ENCODE measurements at regions not wholly inside any gene's neighbourhood (a gene's known extent, or its start where the extent isn't known, plus 50 kb on each side); places are given as distances from the start of the nearest gene placed in this dataset.

GRCh38 chr2:5596868-5597267, 95.3 kb upstream of the SOX11 start:
- TF ChIP-seq ZFX (IDR thresholded peaks at IDR 0.05) (no peak), CTCF (conservative IDR thresholded peaks at IDR 0.05) (no peak)
- H3K27ac ChIP-seq = no peak overlapping the region

- TF ChIP-seq ZFX (IDR thresholded peaks at IDR 0.05) (no peak), CTCF (conservative IDR thresholded peaks at IDR 0.05) (no peak)
Observed at GRCh38 chr2:5598156-5598555, 94.0 kb upstream of the SOX11 start.

GRCh38 chr2:5609201-5609600, 83.0 kb upstream of the SOX11 start:
- no peak for TF ChIP-seq ZFX (IDR thresholded peaks at IDR 0.05)
- TF ChIP-seq CTCF (conservative IDR thresholded peaks at IDR 0.05) = no peak
- no peak overlapping the region for H3K27ac ChIP-seq

More at GRCh38 chr2:5598156-5598555, 94.0 kb upstream of the SOX11 start:
- no peak overlapping the region for H3K27ac ChIP-seq

- no peak for TF ChIP-seq ZFX (IDR thresholded peaks at IDR 0.05)
- TF ChIP-seq CTCF (conservative IDR thresholded peaks at IDR 0.05) = no peak
- no peak overlapping the region for H3K27ac ChIP-seq
Observed at GRCh38 chr2:5612666-5613065, 79.5 kb upstream of the SOX11 start.

- no peak overlapping the region for H3K27ac ChIP-seq
- TF ChIP-seq ZFX (IDR thresholded peaks at IDR 0.05) (no peak), CTCF (conservative IDR thresholded peaks at IDR 0.05) (no peak)
Observed at GRCh38 chr2:5616019-5616418, 76.2 kb upstream of the SOX11 start.

GRCh38 chr2:5617358-5617757, 74.8 kb upstream of the SOX11 start:
- H3K27ac ChIP-seq = no peak overlapping the region

GRCh38 chr2:5617796-5618195, 74.4 kb upstream of the SOX11 start:
- no peak for TF ChIP-seq ZFX (IDR thresholded peaks at IDR 0.05)
- no peak for TF ChIP-seq CTCF (conservative IDR thresholded peaks at IDR 0.05)
- no peak overlapping the region for H3K27ac ChIP-seq

More at GRCh38 chr2:5617358-5617757, 74.8 kb upstream of the SOX11 start:
- TF ChIP-seq CTCF (conservative IDR thresholded peaks at IDR 0.05) = no peak
- no peak for TF ChIP-seq ZFX (IDR thresholded peaks at IDR 0.05)

Measured in C4-2B (cell line).